ENCODE measurements at regions not wholly inside any gene's neighbourhood (a gene's known extent, or its start where the extent isn't known, plus 50 kb on each side); places are given as distances from the start of the nearest gene placed in this dataset.
"Not testable (repeated sequence)": the region's sequence is repeated elsewhere in the genome, so short reads cannot be mapped to it uniquely, and the experiment has no call there.

GRCh38 chr2:138298900-138299299 is 202.7 kb upstream of the SPOPL start:
- no peak for DNase-seq

GRCh38 chr2:138306626-138307025 is 194.9 kb upstream of the SPOPL start:
- H3K27ac Mint-ChIP-seq: no peak overlapping the region
- H3K4me3 Mint-ChIP-seq: no peak overlapping the region
- H3K36me3 Mint-ChIP-seq (ENCODE audit: insufficient read depth in 2 of 2): peaks cover 0 to 1% of the 10 kb centered on the region in 2 donors
- no peak for DNase-seq
- peaks cover 0 to 3% of the 10 kb centered on the region in 2 donors for H3K9me3 Mint-ChIP-seq
- ATAC-seq (replicated peaks in 1 of 2): no peak
- H3K27me3 Mint-ChIP-seq (ENCODE audit: low read depth): no peaks in the 10 kb centered on the region
- no peaks in the 10 kb centered on the region for H3K4me1 Mint-ChIP-seq (ENCODE audit: low read depth)

More at GRCh38 chr2:138298900-138299299, 202.7 kb upstream of the SPOPL start:
- no peaks in the 10 kb centered on the region for H3K36me3 Mint-ChIP-seq (ENCODE audit: insufficient read depth in 2 of 2)
- no peak overlapping the region for H3K4me3 Mint-ChIP-seq
- H3K27ac Mint-ChIP-seq: no peak overlapping the region
- ATAC-seq (replicated peaks in 1 of 2): no peak
- no peaks in the 10 kb centered on the region for H3K4me1 Mint-ChIP-seq (ENCODE audit: low read depth)
- no peaks in the 10 kb centered on the region for H3K27me3 Mint-ChIP-seq (ENCODE audit: low read depth)
- H3K9me3 Mint-ChIP-seq: peaks cover 0 to 1% of the 10 kb centered on the region in 2 donors

GRCh38 chr2:138307099-138307498 is 194.5 kb upstream of the SPOPL start:
- ATAC-seq (replicated peaks in 1 of 2) (no peak), DNase-seq (no peak)
- no peaks in the 10 kb centered on the region for H3K27me3 Mint-ChIP-seq (ENCODE audit: low read depth)
- H3K4me3 Mint-ChIP-seq: no peak overlapping the region
- H3K4me1 Mint-ChIP-seq (ENCODE audit: low read depth): no peaks in the 10 kb centered on the region
- H3K27ac Mint-ChIP-seq: no peak overlapping the region
- peaks cover 0 to 1% of the 10 kb centered on the region in 2 donors for H3K36me3 Mint-ChIP-seq (ENCODE audit: insufficient read depth in 2 of 2)
- peaks cover 0 to 3% of the 10 kb centered on the region in 2 donors for H3K9me3 Mint-ChIP-seq

- Mint-ChIP-seq H3K9me3 (peaks cover 0 to 11% of the 10 kb centered on the region in 2 donors), H3K27me3 (ENCODE audit: low read depth) (no peaks in the 10 kb centered on the region), H3K4me1 (ENCODE audit: low read depth) (no peaks in the 10 kb centered on the region), H3K36me3 (ENCODE audit: insufficient read depth in 2 of 2) (peaks cover 0 to 7% of the 10 kb centered on the region in 2 donors), H3K27ac (no peak overlapping the region), H3K4me3 (no peak overlapping the region)
- DNase-seq: no peak
- ATAC-seq (replicated peaks in 1 of 2): no peak
Measured at GRCh38 chr2:138309760-138310159, 191.8 kb upstream of the SPOPL start.

GRCh38 chr2:138312061-138312460 is 189.5 kb upstream of the SPOPL start:
- no peaks in the 10 kb centered on the region for H3K27me3 Mint-ChIP-seq (ENCODE audit: low read depth)
- DNase-seq (no peak), ATAC-seq (replicated peaks in 1 of 2) (no peak)
- H3K4me1 Mint-ChIP-seq (ENCODE audit: low read depth): no peaks in the 10 kb centered on the region
- H3K4me3 Mint-ChIP-seq: no peak overlapping the region
- H3K27ac Mint-ChIP-seq: no peak overlapping the region
- peaks cover 0 to 6% of the 10 kb centered on the region in 2 donors for H3K36me3 Mint-ChIP-seq (ENCODE audit: insufficient read depth in 2 of 2)
- peaks cover 0 to 8% of the 10 kb centered on the region in 2 donors for H3K9me3 Mint-ChIP-seq

- not testable (repeated sequence) for H3K27me3 Mint-ChIP-seq (ENCODE audit: low read depth); H3K9me3 Mint-ChIP-seq; H3K4me1 Mint-ChIP-seq (ENCODE audit: low read depth); H3K4me3 Mint-ChIP-seq; DNase-seq; H3K27ac Mint-ChIP-seq; ATAC-seq (replicated peaks in 1 of 2); H3K36me3 Mint-ChIP-seq (ENCODE audit: insufficient read depth in 2 of 2)
Measured at GRCh38 chr2:138315619-138316018, 186.0 kb upstream of the SPOPL start.

- Mint-ChIP-seq H3K9me3 (no peaks in the 10 kb centered on the region), H3K36me3 (ENCODE audit: insufficient read depth in 2 of 2) (no peaks in the 10 kb centered on the region), H3K4me3 (no peak overlapping the region), H3K27ac (no peak overlapping the region), H3K4me1 (ENCODE audit: low read depth) (no peaks in the 10 kb centered on the region), H3K27me3 (ENCODE audit: low read depth) (no peaks in the 10 kb centered on the region)
- DNase-seq (no peak), ATAC-seq (replicated peaks in 1 of 2) (no peak)
Measured at GRCh38 chr2:138319616-138320015, 182.0 kb upstream of the SPOPL start.

- no peaks in the 10 kb centered on the region for H3K4me1 Mint-ChIP-seq (ENCODE audit: low read depth)
- no peak for ATAC-seq (replicated peaks in 1 of 2)
- no peak for DNase-seq
- no peak overlapping the region for H3K4me3 Mint-ChIP-seq
- H3K27ac Mint-ChIP-seq: no peak overlapping the region
- H3K27me3 Mint-ChIP-seq (ENCODE audit: low read depth): no peaks in the 10 kb centered on the region
- no peaks in the 10 kb centered on the region for H3K36me3 Mint-ChIP-seq (ENCODE audit: insufficient read depth in 2 of 2)
- H3K9me3 Mint-ChIP-seq: peaks cover 0 to 2% of the 10 kb centered on the region in 2 donors
Measured at GRCh38 chr2:138321458-138321857, 180.1 kb upstream of the SPOPL start.

GRCh38 chr2:138323382-138324067 is 178.0 kb upstream of the SPOPL start:
- ATAC-seq (replicated peaks in 1 of 2): no peak
- H3K9me3 Mint-ChIP-seq: peaks cover 0 to 2% of the 10 kb centered on the region in 2 donors

GRCh38 chr2:138324068-138324771 is 177.3 kb upstream of the SPOPL start:
- no peak for DNase-seq
- Mint-ChIP-seq H3K27ac (no peak overlapping the region), H3K36me3 (ENCODE audit: insufficient read depth in 2 of 2) (no peaks in the 10 kb centered on the region), H3K9me3 (peaks cover 0 to 2% of the 10 kb centered on the region in 2 donors), H3K27me3 (ENCODE audit: low read depth) (no peaks in the 10 kb centered on the region), H3K4me1 (ENCODE audit: low read depth) (no peaks in the 10 kb centered on the region), H3K4me3 (no peak overlapping the region)
- ATAC-seq (replicated peaks in 1 of 2): no peak

More at GRCh38 chr2:138323382-138324067, 178.0 kb upstream of the SPOPL start:
- H3K27ac Mint-ChIP-seq: no peak overlapping the region
- H3K36me3 Mint-ChIP-seq (ENCODE audit: insufficient read depth in 2 of 2): no peaks in the 10 kb centered on the region
- no peak overlapping the region for H3K4me3 Mint-ChIP-seq
- no peaks in the 10 kb centered on the region for H3K4me1 Mint-ChIP-seq (ENCODE audit: low read depth)
- H3K27me3 Mint-ChIP-seq (ENCODE audit: low read depth): no peaks in the 10 kb centered on the region
- no peak for DNase-seq

GRCh38 chr2:138327967-138328366 is 173.6 kb upstream of the SPOPL start:
- ATAC-seq (replicated peaks in 1 of 2): no peak

GRCh38 chr2:138329162-138329561 is 172.4 kb upstream of the SPOPL start:
- DNase-seq (no peak), ATAC-seq (replicated peaks in 1 of 2) (no peak)
- H3K4me1 Mint-ChIP-seq (ENCODE audit: low read depth): no peaks in the 10 kb centered on the region
- H3K9me3 Mint-ChIP-seq: peaks cover 0 to 2% of the 10 kb centered on the region in 2 donors
- H3K4me3 Mint-ChIP-seq: no peak overlapping the region
- no peak overlapping the region for H3K27ac Mint-ChIP-seq
- no peaks in the 10 kb centered on the region for H3K36me3 Mint-ChIP-seq (ENCODE audit: insufficient read depth in 2 of 2)
- no peaks in the 10 kb centered on the region for H3K27me3 Mint-ChIP-seq (ENCODE audit: low read depth)

More at GRCh38 chr2:138327967-138328366, 173.6 kb upstream of the SPOPL start:
- Mint-ChIP-seq H3K4me3 (no peak overlapping the region), H3K27me3 (ENCODE audit: low read depth) (no peaks in the 10 kb centered on the region), H3K27ac (no peak overlapping the region), H3K4me1 (ENCODE audit: low read depth) (no peaks in the 10 kb centered on the region), H3K9me3 (peaks cover 0 to 2% of the 10 kb centered on the region in 2 donors), H3K36me3 (ENCODE audit: insufficient read depth in 2 of 2) (no peaks in the 10 kb centered on the region)
- no peak for DNase-seq

- ATAC-seq (replicated peaks in 1 of 2) (no peak), DNase-seq (no peak)
- Mint-ChIP-seq H3K27ac (no peak overlapping the region), H3K9me3 (peaks cover 0 to 2% of the 10 kb centered on the region in 2 donors), H3K4me1 (ENCODE audit: low read depth) (no peaks in the 10 kb centered on the region), H3K4me3 (no peak overlapping the region), H3K36me3 (ENCODE audit: insufficient read depth in 2 of 2) (no peaks in the 10 kb centered on the region), H3K27me3 (ENCODE audit: low read depth) (no peaks in the 10 kb centered on the region)
Measured at GRCh38 chr2:138329591-138329990, 172.0 kb upstream of the SPOPL start.
